IMR-90 (cell line): ENCODE measurements at regions not wholly inside any gene's neighbourhood (a gene's known extent, or its start where the extent isn't known, plus 50 kb on each side); places are given as distances from the start of the nearest gene placed in this dataset.

Experiments used
- ATAC-seq: fragments of 200-7000 bp; cut with Tn5 transposase; 2 replicates; pipeline ENCODE4 v1.9.1; 2020; ENCODE audit warnings: low read depth, mild to moderate bottlenecking, moderate library complexity
- BruUV-seq: library from RNA; stranded (reverse); fragments of 400-500 nt; replicated peaks from 2 replicates; lab custom pipeline; 2021; lab: Mats Ljungman, UMichigan
- CTCF ChIA-PET: fragments of 300-600 bp; formaldehyde crosslinking; extraction: SDS; loops from one replicate; lab custom pipeline; 2021; ENCODE audit warnings: antibody characterized with exemption; lab: Yijun Ruan, JAX
- POLR2A ChIA-PET: fragments of 300-600 bp; sonication (Branson Sonifier 250); formaldehyde crosslinking; loops from one replicate; lab custom pipeline; 2022; ENCODE audit warnings: antibody characterized with exemption; ENCODE audit not compliant: unreplicated experiment; lab: Charles Lee
- DNase-seq: peaks from one replicate; pipeline ENCODE4 v3.0.0; 2013
- H2AFZ ChIP-seq: replicated peaks from 2 replicates; pipeline ENCODE3; 2013; ENCODE audit warnings: low read length, mild to moderate bottlenecking; ENCODE audit not compliant: poor library complexity
- H2AK5ac ChIP-seq: 2 replicates; pipeline ENCODE4 v1.6.1; 2013; ENCODE audit warnings: low read depth, low read length, inconsistent platforms
- H2AK9ac ChIP-seq: replicated peaks from 2 replicates; pipeline ENCODE3; 2013; ENCODE audit warnings: mild to moderate bottlenecking, low read depth, low read length, moderate library complexity; ENCODE audit not compliant: poor library complexity
- H2BK120ac ChIP-seq: 2 replicates; pipeline ENCODE4 v1.6.1; 2013; ENCODE audit warnings: low read depth, low read length, inconsistent platforms
- H2BK15ac ChIP-seq: 3 replicates; pipeline ENCODE4 v1.6.1; 2013; ENCODE audit warnings: low read depth, low read length, inconsistent platforms
- H2BK20ac ChIP-seq: 2 replicates; pipeline ENCODE4 v1.6.1; 2013; ENCODE audit warnings: low read depth, mild to moderate bottlenecking, inconsistent platforms, low read length, moderate library complexity
- H2BK5ac ChIP-seq: 2 replicates; pipeline ENCODE4 v1.6.1; 2013; ENCODE audit warnings: mild to moderate bottlenecking, low read depth, low read length, inconsistent platforms; ENCODE audit not compliant: poor library complexity, severe bottlenecking
- H3K14ac ChIP-seq: replicated peaks from 2 replicates; pipeline ENCODE4 v1.6.1; 2013; ENCODE audit warnings: low read depth, low read length, inconsistent platforms
- H3K18ac ChIP-seq: 2 replicates; pipeline ENCODE4 v1.6.1; 2013; ENCODE audit warnings: low read depth, low read length, control low read depth
- H3K23ac ChIP-seq: 2 replicates; pipeline ENCODE4 v1.6.1; 2013; ENCODE audit warnings: low read depth, low read length, inconsistent platforms
- H3K27ac ChIP-seq: 2 replicates; pipeline ENCODE4 v1.5.1; 2013; ENCODE audit warnings: mild to moderate bottlenecking, control low read depth, low read length; ENCODE audit not compliant: insufficient read depth
- H3K27me3 ChIP-seq: 2 replicates; pipeline ENCODE4 v1.6.1; 2013; ENCODE audit warnings: low read length; ENCODE audit not compliant: control insufficient read depth, insufficient read depth
- H3K36me3 ChIP-seq: 2 replicates; pipeline ENCODE4 v1.6.1; 2013; ENCODE audit warnings: low read length, mixed read lengths; ENCODE audit not compliant: control insufficient read depth, insufficient read depth
- H3K4ac ChIP-seq: 2 replicates; pipeline ENCODE4 v1.6.1; 2013; ENCODE audit warnings: low read depth, low read length, inconsistent platforms
- H3K4me1 ChIP-seq: 2 replicates; pipeline ENCODE4 v1.6.1; 2013; ENCODE audit warnings: low read length, mixed read lengths; ENCODE audit not compliant: control insufficient read depth, insufficient read depth
- H3K4me2 ChIP-seq: 2 replicates; pipeline ENCODE4 v1.6.1; 2013; ENCODE audit warnings: low read depth, mild to moderate bottlenecking, control low read depth, low read length, moderate library complexity
- H3K4me3 ChIP-seq: 2 replicates; pipeline ENCODE4 v1.5.1; 2013; ENCODE audit warnings: low read depth, mild to moderate bottlenecking, control low read depth, low read length, moderate library complexity; ENCODE audit not compliant: insufficient read depth
- H3K56ac ChIP-seq: 2 replicates; pipeline ENCODE4 v1.6.1; 2013; ENCODE audit warnings: low read length, inconsistent platforms; ENCODE audit not compliant: insufficient read depth; ENCODE audit errors: extremely low read depth
- H3K79me1 ChIP-seq, 2 experiments: 2 replicates each; pipeline ENCODE4 v1.6.1; 2013; ENCODE audit warnings: low read length in 2 of 2, inconsistent platforms in 1 of 2, low read depth in 1 of 2
- H3K9ac ChIP-seq: 2 replicates; pipeline ENCODE4 v1.6.1; 2013; ENCODE audit warnings: low read depth, low read length, control low read depth
- H3K9me1 ChIP-seq: 2 replicates; pipeline ENCODE4 v1.6.1; 2013; ENCODE audit warnings: low read length, inconsistent platforms; ENCODE audit not compliant: insufficient read depth
- H3K9me3 ChIP-seq: 2 replicates; pipeline ENCODE4 v1.6.1; 2013; ENCODE audit warnings: low read length; ENCODE audit not compliant: control insufficient read depth, insufficient read depth
- H4K20me1 ChIP-seq: 2 replicates; pipeline ENCODE4 v1.6.1; 2013; ENCODE audit warnings: low read length, inconsistent platforms; ENCODE audit not compliant: insufficient read depth
- H4K5ac ChIP-seq: 2 replicates; pipeline ENCODE4 v1.6.1; 2013; ENCODE audit warnings: mild to moderate bottlenecking, low read depth, low read length, control low read depth
- H4K8ac ChIP-seq, 2 experiments: 2 replicates each; pipeline ENCODE4 v1.6.1; 2013; ENCODE audit warnings: low read depth in 2 of 2, low read length in 2 of 2, control low read depth in 1 of 2, inconsistent platforms in 1 of 2
- H4K91ac ChIP-seq: 2 replicates; pipeline ENCODE4 v1.6.1; 2013; ENCODE audit warnings: low read depth, low read length, inconsistent platforms; ENCODE audit not compliant: insufficient read depth
- BHLHE40 ChIP-seq: fragments of 150-350 bp; IDR thresholded peaks from 2 replicates; pipeline ENCODE4 v1.6.1; 2016; ENCODE audit warnings: mild to moderate bottlenecking, low read depth, low read length
- CEBPB ChIP-seq: IDR thresholded peaks from 2 replicates; pipeline ENCODE4 v1.6.1; 2012; ENCODE audit warnings: low read depth, low read length, improper control_type of control experiment
- CHD1 ChIP-seq: IDR thresholded peaks from 2 replicates; pipeline ENCODE4 v1.6.1; 2012; ENCODE audit warnings: low read depth, low read length, improper control_type of control experiment
- CTCF ChIP-seq: conservative IDR thresholded peaks from 2 replicates; pipeline ENCODE4 v1.5.1; 2012; ENCODE audit warnings: mild to moderate bottlenecking, low read depth, low read length, improper control_type of control experiment
- MAFK ChIP-seq: IDR thresholded peaks from 2 replicates; pipeline ENCODE4 v1.6.1; 2012; ENCODE audit warnings: low read depth, low read length, improper control_type of control experiment
- MXI1 ChIP-seq: IDR thresholded peaks from 2 replicates; pipeline ENCODE4 v1.6.1; 2012; ENCODE audit warnings: low read depth, mild to moderate bottlenecking, low read length, moderate library complexity, borderline replicate concordance
- NFE2L2 ChIP-seq: fragments of 150-350 bp; IDR thresholded peaks from 2 replicates; pipeline ENCODE4 v1.6.1; 2016; ENCODE audit warnings: low read depth, mild to moderate bottlenecking, low read length
- RAD21 ChIP-seq: IDR thresholded peaks from 2 replicates; pipeline ENCODE4 v1.6.1; 2012; ENCODE audit warnings: low read length, improper control_type of control experiment
- RCOR1 ChIP-seq: IDR thresholded peaks from 2 replicates; pipeline ENCODE4 v1.6.1; 2012; ENCODE audit warnings: mild to moderate bottlenecking, low read length, improper control_type of control experiment; ENCODE audit not compliant: insufficient replicate concordance
- RFX5 ChIP-seq: IDR thresholded peaks from 2 replicates; pipeline ENCODE4 v1.8.0; 2012; ENCODE audit warnings: low read depth, mild to moderate bottlenecking, low read length, moderate library complexity
- WGBS, 2 experiments: methylation state at CpG; one replicate each; pipeline versions ENCODE4 v1.1.5 to v1.1.7; 2013; ENCODE audit warnings: missing lambda C conversion rate in 2 of 2; ENCODE audit not compliant: insufficient read length in 1 of 2; ENCODE audit errors: extremely low coverage in 2 of 2; 5-methylcytosine and 5-hydroxymethylcytosine counted together
- dilution Hi-C: fragments of 300-500 bp; cut with HindIII; formaldehyde crosslinking; loops from one replicate; pipeline ENCODE4 v1.14.3; 2018; ENCODE audit warnings: low sequenced_read_pairs; ENCODE audit not compliant: unreplicated experiment
- in situ Hi-C: fragments of 300-500 bp; cut with MboI; formaldehyde crosslinking; loops from 3 replicates; pipeline ENCODE4 v1.14.3; 2019; ENCODE audit warnings: low sequenced_read_pairs, inconsistent platforms, mixed read lengths
- intact Hi-C: fragments of 100-400 bp; cut with micrococcal nuclease; formaldehyde crosslinking; loops from 2 replicates; pipeline ENCODE4 v1.10.0; 2022

- POLR2A ChIA-PET, result no interaction called here
- ATAC-seq, result no peak
Measured at GRCh38 chr20:12409501-12409900, 491.8 kb downstream of the BTBD3 start.

More at GRCh38 chr20:12409501-12409900, 491.8 kb downstream of the BTBD3 start:
- WGBS, 2 experiments, result no CpG with 5 or more reads among the region's 3 CpGs
- TF ChIP-seq RAD21, result no peak
- TF ChIP-seq NFE2L2, result no peak
- no peak for TF ChIP-seq RCOR1
- TF ChIP-seq BHLHE40, result no peak
- TF ChIP-seq RFX5, result no peak
- TF ChIP-seq CEBPB, result no peak
- TF ChIP-seq MAFK, result no peak
- TF ChIP-seq MXI1, result no peak
- TF ChIP-seq CHD1, result no peak
- no peak for TF ChIP-seq CTCF
- Histone ChIP-seq H2AFZ (no peak overlapping the region), H3K4me1 (no peaks in the 10 kb centered on the region), H3K4ac (no peak overlapping the region), H3K9ac (no peak overlapping the region), H3K4me3 (no peak overlapping the region), H4K91ac (no peak overlapping the region), H2BK20ac (no peak overlapping the region), H4K8ac (no peak overlapping the region), H4K5ac (no peak overlapping the region), H3K56ac (no peak overlapping the region), H3K79me1 (no peaks in the 10 kb centered on the region), H3K27me3 (no peaks in the 10 kb centered on the region), H3K18ac (no peak overlapping the region), H4K20me1 (no peaks in the 10 kb centered on the region), H3K36me3 (no peaks in the 10 kb centered on the region), H3K9me1 (no peaks in the 10 kb centered on the region), H3K23ac (no peak overlapping the region), H3K27ac (no peak overlapping the region), H3K9me3 (peaks cover 16% of the 10 kb centered on the region), H3K14ac (no peak overlapping the region), H3K4me2 (no peak overlapping the region), H2BK5ac (no peak overlapping the region), H2AK9ac (no peak overlapping the region), H2AK5ac (no peak overlapping the region), H2BK120ac (no peak overlapping the region), H2BK15ac (no peak overlapping the region)
- CTCF ChIA-PET, result no interaction called here
- in situ Hi-C loops (no loop called here), intact Hi-C loops (no loop called here), dilution Hi-C loops (no loop called here)
- DNase-seq, result no peak
- BruUV-seq, result no TSS peak
